Sigmoid colon (tissue), 6 donors: ENCODE measurements at regions not wholly inside any gene's neighbourhood (a gene's known extent, or its start where the extent isn't known, plus 50 kb on each side); places are given as distances from the start of the nearest gene placed in this dataset.

Experiments
- DNase-seq: peaks from one replicate; pipeline ENCODE4 v3.0.0-alpha.2; 2019
- H3K27ac ChIP-seq, 4 donors: fragments of 200-600 bp; sonication (generic); one replicate each; pipeline ENCODE4 v1.5.1; 2016 to 2019; ENCODE audit warnings: mild to moderate bottlenecking in 1 of 4
- H3K27me3 ChIP-seq, 3 donors: fragments of 200-600 bp; sonication (generic); one replicate each; pipeline ENCODE4 v1.5.1; 2019; ENCODE audit warnings: mild to moderate bottlenecking in 1 of 3
- H3K36me3 ChIP-seq, 4 donors: fragments of 200-600 bp; sonication (generic); one replicate each; pipeline ENCODE4 v1.5.1; 2016 to 2019
- H3K4me1 ChIP-seq, 4 donors: fragments of 200-600 bp; sonication (generic); one replicate each; pipeline ENCODE4 v1.5.1; 2017 to 2019
- H3K4me3 ChIP-seq, 4 donors: fragments of 200-600 bp; sonication (generic); one replicate each; pipeline ENCODE4 v1.5.1; 2017 to 2019; ENCODE audit warnings: mild to moderate bottlenecking in 2 of 4, moderate library complexity in 1 of 4
- H3K9me3 ChIP-seq, 4 donors: fragments of 200-600 bp in 3 of 4; sonication (generic) in 3 of 4; one replicate each; pipeline versions ENCODE4 v1.5.1 to v1.6.1; 2013 to 2019
- CTCF ChIP-seq, 4 experiments: fragments of 450-650 bp in 3 of 4; fragments of 200-600 bp in 1 of 4; IDR thresholded peaks; one replicate each; pipeline ENCODE4 v1.5.1; 2016 to 2019; ENCODE audit warnings: antibody characterized with exemption in 4 of 4, mild to moderate bottlenecking in 3 of 4, moderate library complexity in 2 of 4
- EP300 ChIP-seq, 4 donors: sonication (generic); formaldehyde crosslinking; IDR thresholded peaks; one replicate each; pipeline ENCODE4 v1.6.1; 2017; ENCODE audit warnings: antibody characterized with exemption in 4 of 4
- POLR2A ChIP-seq, 2 donors: fragments of 450-650 bp; IDR thresholded peaks; one replicate each; pipeline ENCODE4 v1.6.1; 2016; ENCODE audit warnings: antibody characterized with exemption in 2 of 2, mild to moderate bottlenecking in 2 of 2, moderate library complexity in 2 of 2
- POLR2AphosphoS5 ChIP-seq, 4 donors: sonication (generic); formaldehyde crosslinking; IDR thresholded peaks; one replicate each; pipeline ENCODE4 v1.6.1; 2017; ENCODE audit warnings: antibody characterized with exemption in 4 of 4
- WGBS, 2 donors: extraction: QIAGEN DNeasy Blood & Tissue Kit; methylation state at CpG; one replicate each; pipeline ENCODE4 v1.1.7; 2013; 5-methylcytosine and 5-hydroxymethylcytosine counted together
- intact Hi-C: fragments of 100-400 bp; cut with DNase I; formaldehyde crosslinking; loops from one replicate; pipeline ENCODE4 v1.15.1; 2023
- donor health status: healthy with polysubstance abuse.
- donor health status: healthy.

DNA sequence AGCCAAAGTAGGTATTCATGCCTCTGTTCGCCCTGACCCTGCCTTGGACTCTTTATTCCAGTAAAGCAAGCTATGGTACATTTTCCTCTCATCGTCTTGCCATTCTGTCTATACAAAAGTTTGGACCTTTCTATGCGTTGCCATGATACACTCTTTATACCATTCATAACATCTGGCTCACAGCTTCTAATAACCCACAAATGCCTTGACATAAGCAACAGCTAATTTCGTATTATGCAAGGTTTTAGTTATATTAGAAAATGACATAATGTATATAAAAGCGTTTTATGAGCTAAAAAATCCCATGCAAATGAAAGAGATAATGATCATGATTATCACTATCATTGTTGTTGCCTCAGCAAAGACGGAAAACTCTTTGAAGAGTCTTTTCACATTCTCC lies 265.7 kb downstream of the TMEM167A start:
- no peak overlapping the region for H3K27ac ChIP-seq
- no peaks in the 10 kb centered on the region for H3K9me3 ChIP-seq
- H3K4me1 ChIP-seq: no peaks in the 10 kb centered on the region
- 89 to 93% methylated on average over 6 of the region's 6 CpGs for whole genome bisulfite sequencing, 2 donors
- intact Hi-C loops: no loop called here
- no peak for DNase-seq
- no peak for TF ChIP-seq EP300 (IDR thresholded peaks at IDR 0.05)
- no peak for TF ChIP-seq POLR2AphosphoS5 (IDR thresholded peaks at IDR 0.05)
- no peak for TF ChIP-seq CTCF (IDR thresholded peaks at IDR 0.05)
- TF ChIP-seq POLR2A (IDR thresholded peaks at IDR 0.05): no peak
- H3K4me3 ChIP-seq: no peak overlapping the region
- H3K36me3 ChIP-seq: no peaks in the 10 kb centered on the region
- no peaks in the 10 kb centered on the region for H3K27me3 ChIP-seq

DNA sequence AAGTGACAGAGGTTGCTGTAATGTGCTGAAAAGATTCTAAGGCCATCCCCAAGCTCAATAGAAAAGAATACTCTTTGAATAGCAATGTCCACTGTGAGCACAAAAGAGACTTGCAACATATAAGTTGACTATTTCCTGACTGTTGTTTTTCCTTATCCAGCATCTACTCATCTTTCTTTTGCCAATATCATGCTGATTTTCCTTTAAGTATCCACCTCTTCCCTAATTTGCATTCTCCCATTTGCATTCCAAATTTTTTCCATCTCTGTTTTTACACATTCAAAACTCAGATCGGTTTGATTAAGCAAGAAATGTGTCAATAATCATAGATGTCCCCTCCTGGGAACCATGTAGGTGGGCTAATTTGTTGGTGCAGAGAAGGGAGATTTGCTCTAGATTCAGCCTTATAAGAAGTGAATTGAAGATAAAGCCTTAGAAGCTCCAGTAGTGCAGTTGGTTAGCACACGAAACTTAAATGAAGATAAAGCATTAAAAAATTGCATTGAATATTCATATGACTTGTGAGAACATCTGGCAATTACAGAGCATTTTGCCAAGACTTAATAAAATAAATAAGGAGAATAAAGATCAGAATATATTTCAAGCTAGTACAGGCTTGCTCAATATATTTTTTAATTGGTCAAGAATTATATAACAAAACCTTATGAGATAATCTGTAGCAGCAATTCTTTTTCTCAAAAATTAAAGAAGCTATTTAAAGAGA lies 267.6 kb downstream of the TMEM167A start:
- intact Hi-C loops: no loop called here
- Histone ChIP-seq H3K9me3 (no peaks in the 10 kb centered on the region), H3K4me1 (no peaks in the 10 kb centered on the region), H3K27ac (no peak overlapping the region), H3K36me3 (no peaks in the 10 kb centered on the region), H3K27me3 (no peaks in the 10 kb centered on the region), H3K4me3 (no peak overlapping the region)
- TF ChIP-seq POLR2AphosphoS5 (IDR thresholded peaks at IDR 0.05) (no peak), CTCF (IDR thresholded peaks at IDR 0.05) (no peak), POLR2A (IDR thresholded peaks at IDR 0.05) (no peak), EP300 (IDR thresholded peaks at IDR 0.05) (no peak)
- no peak for DNase-seq
- WGBS, 2 donors: 87 to 89% methylated on average over 2 of the region's 2 CpGs

GRCh38 chr5:82808960-82809359 lies 268.2 kb downstream of the TMEM167A start:
- no peaks in the 10 kb centered on the region for H3K4me1 ChIP-seq
- no peak overlapping the region for H3K27ac ChIP-seq
- TF ChIP-seq EP300 (IDR thresholded peaks at IDR 0.05): no peak
- no peak for TF ChIP-seq POLR2A (IDR thresholded peaks at IDR 0.05)
- TF ChIP-seq CTCF (IDR thresholded peaks at IDR 0.05): no peak
- no peak for TF ChIP-seq POLR2AphosphoS5 (IDR thresholded peaks at IDR 0.05)
- no peak overlapping the region for H3K4me3 ChIP-seq
- H3K36me3 ChIP-seq: no peaks in the 10 kb centered on the region
- intact Hi-C loops: no loop called here
- 23 to 57% methylated on average over 3 of the region's 3 CpGs for WGBS, 2 donors
- H3K9me3 ChIP-seq: no peaks in the 10 kb centered on the region
- no peaks in the 10 kb centered on the region for H3K27me3 ChIP-seq
- DNase-seq: no peak

- Histone ChIP-seq H3K36me3 (no peaks in the 10 kb centered on the region), H3K4me1 (no peaks in the 10 kb centered on the region), H3K27ac (no peak overlapping the region), H3K27me3 (no peaks in the 10 kb centered on the region), H3K4me3 (no peak overlapping the region), H3K9me3 (no peaks in the 10 kb centered on the region)
- intact Hi-C loops: no loop called here
- WGBS, 2 donors: 84 to 94% methylated on average over 2 of the region's 2 CpGs
- no peak for DNase-seq
- TF ChIP-seq CTCF (IDR thresholded peaks at IDR 0.05): no peak
- no peak for TF ChIP-seq EP300 (IDR thresholded peaks at IDR 0.05)
- TF ChIP-seq POLR2A (IDR thresholded peaks at IDR 0.05): no peak
- no peak for TF ChIP-seq POLR2AphosphoS5 (IDR thresholded peaks at IDR 0.05)
Observed at GRCh38 chr5:82807021-82807420, 270.2 kb downstream of the TMEM167A start.

GRCh38 chr5:82806513-82806912 lies 270.7 kb downstream of the TMEM167A start:
- no peaks in the 10 kb centered on the region for H3K9me3 ChIP-seq
- no peak for DNase-seq
- no peaks in the 10 kb centered on the region for H3K4me1 ChIP-seq
- no peaks in the 10 kb centered on the region for H3K27me3 ChIP-seq
- 69 to 76% methylated on average over 5 of the region's 5 CpGs for WGBS, 2 donors
- TF ChIP-seq EP300 (IDR thresholded peaks at IDR 0.05) (no peak), CTCF (IDR thresholded peaks at IDR 0.05) (no peak), POLR2AphosphoS5 (IDR thresholded peaks at IDR 0.05) (no peak), POLR2A (IDR thresholded peaks at IDR 0.05) (no peak)
- no peaks in the 10 kb centered on the region for H3K36me3 ChIP-seq
- intact Hi-C loops: no loop called here
- H3K4me3 ChIP-seq: no peak overlapping the region
- no peak overlapping the region for H3K27ac ChIP-seq
